ENCODE measurements at regions not wholly inside any gene's neighbourhood (a gene's known extent, or its start where the extent isn't known, plus 50 kb on each side); places are given as distances from the start of the nearest gene placed in this dataset.
"Not testable (repeated sequence)": the region's sequence is repeated elsewhere in the genome, so short reads cannot be mapped to it uniquely, and the experiment has no call there.

GRCh38 chr3:31188112-31188511 is 293.7 kb upstream of the GADL1 start:
- no peak for DNase-seq

GRCh38 chr3:31189330-31189729 is 294.9 kb upstream of the GADL1 start:
- no peak for DNase-seq

GRCh38 chr3:31189971-31190370 is 295.5 kb upstream of the GADL1 start:
- no peak for DNase-seq

- DNase-seq = no peak
These were observed 296.9 kb upstream of the GADL1 start for GRCh38 chr3:31191354-31191753.

GRCh38 chr3:31193429-31193828 is 299.0 kb upstream of the GADL1 start:
- no peak for DNase-seq

- DNase-seq = no peak
These were observed 299.4 kb upstream of the GADL1 start for GRCh38 chr3:31193871-31194270.

GRCh38 chr3:31196261-31196660 is 301.8 kb upstream of the GADL1 start:
- no peak for DNase-seq

GRCh38 chr3:31196881-31197364 is 302.5 kb upstream of the GADL1 start:
- no peak for DNase-seq

GRCh38 chr3:31197941-31198340 is 303.5 kb upstream of the GADL1 start:
- no peak for DNase-seq

- DNase-seq = no peak
These were observed 304.4 kb upstream of the GADL1 start for GRCh38 chr3:31198890-31199289.

- DNase-seq = no peak
These were observed 309.7 kb upstream of the GADL1 start for GRCh38 chr3:31203960-31204795.

GRCh38 chr3:31204796-31205056 is 310.3 kb upstream of the GADL1 start:
- DNase-seq = not testable (repeated sequence)

- no peak for DNase-seq
These were observed 315.7 kb upstream of the GADL1 start for GRCh38 chr3:31210068-31210645.

GRCh38 chr3:31213869-31214486 is 318.7 kb upstream of the STT3B start:
- DNase-seq = no peak

GRCh38 chr3:31218082-31218481 is 314.6 kb upstream of the STT3B start:
- DNase-seq = no peak

GRCh38 chr3:31219131-31219843 is 313.4 kb upstream of the STT3B start:
- DNase-seq = no peak

- DNase-seq = no peak
These were observed 312.3 kb upstream of the STT3B start for GRCh38 chr3:31220431-31220830.

- DNase-seq = no peak
These were observed 309.4 kb upstream of the STT3B start for GRCh38 chr3:31223278-31223677.

GRCh38 chr3:31224936-31225335 is 307.8 kb upstream of the STT3B start:
- DNase-seq = no peak

- DNase-seq = no peak
These were observed 306.8 kb upstream of the STT3B start for GRCh38 chr3:31225923-31226322.

GRCh38 chr3:31226346-31226745 is 306.4 kb upstream of the STT3B start:
- no peak for DNase-seq

GRCh38 chr3:31227131-31227562 is 305.6 kb upstream of the STT3B start:
- no peak for DNase-seq

GRCh38 chr3:31230425-31231223 is 302.1 kb upstream of the STT3B start:
- no peak for DNase-seq

Measured in DMS79 treated with DMSO at 0.1 percent for 48 hours (cell line).